HG03135 (cell line): ENCODE measurements at regions not wholly inside any gene's neighbourhood (a gene's known extent, or its start where the extent isn't known, plus 50 kb on each side); places are given as distances from the start of the nearest gene placed in this dataset.

Source experiments
- ATAC-seq: cut with Tn5 transposase; IDR thresholded peaks from one replicate; pipeline ENCODE4 v1.9.1; 2021; ENCODE audit warnings: mild to moderate bottlenecking, moderate library complexity; ENCODE audit not compliant: unreplicated experiment

DNA sequence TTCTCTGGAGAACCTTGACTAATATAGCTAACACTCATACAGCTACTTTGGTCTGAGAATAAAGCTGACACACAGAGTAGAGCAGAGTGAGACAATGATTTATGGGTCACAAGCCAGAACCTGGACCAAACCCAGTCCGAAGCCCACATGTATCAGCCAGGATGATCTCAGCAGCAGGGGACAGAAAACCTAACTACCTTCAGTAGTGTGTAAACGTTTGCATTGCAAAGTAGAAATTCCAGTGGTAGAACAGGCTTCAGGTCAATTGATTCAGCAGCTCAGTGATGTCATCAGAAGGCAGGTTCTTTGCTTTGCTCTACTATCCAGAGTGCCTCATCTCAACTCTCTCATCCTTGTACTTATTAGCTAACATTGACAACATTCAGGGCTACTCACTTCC, 62.5 kb upstream of the PALS2 start:
- no peak for ATAC-seq

- no peak for ATAC-seq
Observed at GRCh38 chr7:24517166-24517565, 56.1 kb upstream of the PALS2 start.

- ATAC-seq: no peak
Observed at GRCh38 chr7:24521917-24522623, 51.2 kb upstream of the PALS2 start.
